SH-SY5Y (cell line): ENCODE measurements at regions not wholly inside any gene's neighbourhood (a gene's known extent, or its start where the extent isn't known, plus 50 kb on each side); places are given as distances from the start of the nearest gene placed in this dataset.

Experiments used
- GATA2 ChIP-seq: IDR thresholded peaks from 2 replicates; pipeline ENCODE4 v1.6.1; 2011; ENCODE audit warnings: mild to moderate bottlenecking, low read depth, low read length
- GATA3 ChIP-seq: IDR thresholded peaks from 2 replicates; pipeline ENCODE4 v1.6.1; 2011; ENCODE audit warnings: low read depth, mild to moderate bottlenecking, low read length, moderate library complexity

DNA sequence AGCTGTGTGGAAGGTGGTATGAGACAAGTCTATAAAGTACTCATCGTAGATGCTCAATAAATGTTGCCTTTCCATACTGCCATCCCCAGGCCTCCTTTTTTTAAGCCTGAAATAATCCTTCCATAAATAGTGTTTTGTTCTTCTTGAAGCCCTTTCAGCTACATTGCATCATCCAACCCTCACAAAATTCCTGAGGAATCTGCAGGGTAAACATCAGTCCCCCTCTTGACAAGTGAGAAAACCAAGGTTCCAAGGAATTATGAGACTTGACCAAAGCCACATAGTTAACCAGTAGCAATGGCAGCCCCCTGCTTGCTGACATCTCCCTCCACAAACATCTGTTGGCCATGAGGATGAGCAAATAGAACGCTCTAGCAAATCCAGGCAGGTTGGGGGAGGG, 89.7 kb upstream of the CCL1 start:
- TF ChIP-seq GATA2, result no peak
- TF ChIP-seq GATA3, result no peak
